ENCODE measurements at regions not wholly inside any gene's neighbourhood (a gene's known extent, or its start where the extent isn't known, plus 50 kb on each side); places are given as distances from the start of the nearest gene placed in this dataset.

DNA sequence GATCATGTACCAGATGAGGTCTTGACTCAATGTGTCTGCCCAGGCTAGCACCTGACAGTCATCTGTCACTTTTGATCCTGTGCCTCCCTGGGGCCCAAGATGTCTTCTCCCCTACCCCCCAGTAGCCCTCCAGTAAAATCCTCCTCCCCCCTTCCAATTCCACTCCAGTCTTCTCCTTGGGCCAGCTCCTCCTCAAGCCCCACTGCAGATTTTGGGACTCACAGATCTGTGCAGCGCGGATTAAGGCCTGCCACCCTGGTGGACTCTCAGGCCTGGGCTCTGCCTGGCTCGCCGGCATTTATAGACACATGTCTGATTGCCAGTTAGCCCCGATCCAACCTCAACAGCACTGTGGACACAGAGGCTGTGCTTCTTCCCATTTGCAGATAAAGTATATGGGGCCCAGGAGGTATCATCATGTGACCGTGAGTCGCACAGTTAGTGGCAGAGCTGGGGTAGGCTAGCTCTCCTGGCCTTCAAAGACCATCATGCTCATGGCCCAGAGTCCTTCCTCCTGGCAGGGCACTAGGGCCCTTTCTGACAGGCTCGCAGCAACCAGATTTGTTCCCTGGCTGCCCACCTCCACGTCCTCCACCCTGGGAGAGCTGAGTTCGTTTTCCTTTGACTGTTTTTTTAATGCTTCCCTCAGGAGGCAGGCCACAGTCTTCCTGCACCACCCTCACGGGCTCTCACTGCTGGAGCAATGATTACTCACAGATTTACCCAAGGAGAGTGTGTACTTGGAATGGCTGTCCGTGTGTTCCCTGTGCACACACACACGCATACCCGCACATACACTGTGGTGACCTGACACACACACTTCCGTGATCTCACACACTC is 98.3 kb upstream of the DIO3 start:
- no peak for DNase-seq (ENCODE audit: low read depth, low spot score)
- no peak overlapping the region for H3K4me3 ChIP-seq (ENCODE audit: low read depth in 2 of 2, low read length in 2 of 2)
- ATAC-seq, result no peak
- ChIA-PET CTCF (no interaction called here), POLR2A (no interaction called here)
- no peak for TF ChIP-seq REST (IDR thresholded peaks at IDR 0.05; ENCODE audit: insufficient read depth in 1 of 2, low read depth in 2 of 2, low read length in 1 of 2)
- intact Hi-C loops (cut with micrococcal nuclease; ENCODE audit: unreplicated experiment), result no loop called here
- H3K36me3 ChIP-seq (ENCODE audit: control insufficient read depth, insufficient read depth, low read length), result no peaks in the 10 kb centered on the region
- in situ Hi-C loops (cut with HindIII; ENCODE audit: low pct_unique_long_range_greater_than_20kb, low sequenced_read_pairs), result no loop called here
- no peaks in the 10 kb centered on the region for H3K4me1 ChIP-seq (ENCODE audit: control insufficient read depth, insufficient read depth, low read length)
- H3K27me3 ChIP-seq (ENCODE audit: control insufficient read depth, insufficient read depth, low read length), result no peaks in the 10 kb centered on the region
- H3K9me3 ChIP-seq (ENCODE audit: control insufficient read depth, insufficient read depth, low read depth, low read length), result no peaks in the 10 kb centered on the region
- no TSS peak for BruUV-seq (replicated peaks)
- no peak overlapping the region for H3K27ac ChIP-seq (ENCODE audit: low read length)

GRCh38 chr14:101463566-101464171 is 97.6 kb upstream of the DIO3 start:
- CTCF ChIA-PET, result no interaction called here

More at GRCh38 chr14:101463566-101464171, 97.6 kb upstream of the DIO3 start:
- in situ Hi-C loops (cut with HindIII; ENCODE audit: low pct_unique_long_range_greater_than_20kb, low sequenced_read_pairs), result no loop called here
- Histone ChIP-seq H3K4me3 (ENCODE audit: low read depth in 2 of 2, low read length in 2 of 2) (no peak overlapping the region), H3K4me1 (ENCODE audit: control insufficient read depth, insufficient read depth, low read length) (no peaks in the 10 kb centered on the region), H3K36me3 (ENCODE audit: control insufficient read depth, insufficient read depth, low read length) (no peaks in the 10 kb centered on the region), H3K9me3 (ENCODE audit: control insufficient read depth, insufficient read depth, low read depth, low read length) (no peaks in the 10 kb centered on the region), H3K27ac (ENCODE audit: low read length) (no peak overlapping the region), H3K27me3 (ENCODE audit: control insufficient read depth, insufficient read depth, low read length) (no peaks in the 10 kb centered on the region)
- TF ChIP-seq TCF7L2 (IDR thresholded peaks at IDR 0.05; ENCODE audit: low read depth, low read length), result no peak
- no peak for TF ChIP-seq SIN3A (IDR thresholded peaks at IDR 0.05; ENCODE audit: borderline replicate concordance, insufficient read depth, low read depth, low read length)
- no peak for TF ChIP-seq CTCF (IDR thresholded peaks at IDR 0.05)
- no peak for TF ChIP-seq REST (IDR thresholded peaks at IDR 0.05; ENCODE audit: insufficient read depth in 1 of 2, low read depth in 2 of 2, low read length in 1 of 2)
- POLR2A ChIA-PET, result no interaction called here
- no TSS peak for BruUV-seq (replicated peaks)
- ATAC-seq, result no peak
- intact Hi-C loops (cut with micrococcal nuclease; ENCODE audit: unreplicated experiment), result no loop called here
- DNase-seq (ENCODE audit: low read depth, low spot score), result no peak

Measured in Panc1 (cell line).